Transverse colon (tissue), 4 donors: ENCODE measurements at regions not wholly inside any gene's neighbourhood (a gene's known extent, or its start where the extent isn't known, plus 50 kb on each side); places are given as distances from the start of the nearest gene placed in this dataset.
"Not testable (repeated sequence)": the region's sequence is repeated elsewhere in the genome, so short reads cannot be mapped to it uniquely, and the experiment has no call there.

ENCODE experiments used
- DNase-seq: peaks from one replicate; pipeline ENCODE4 v3.0.0-alpha.2; 2019
- H3K27ac ChIP-seq, 4 donors: fragments of 200-600 bp; sonication (generic); 2 replicates each; pipeline ENCODE4 v1.5.1; 2016 to 2018; ENCODE audit warnings: inconsistent platforms in 4 of 4
- H3K27me3 ChIP-seq: fragments of 200-600 bp; sonication (generic); 2 replicates; pipeline ENCODE4 v1.5.1; 2017; ENCODE audit warnings: inconsistent platforms
- H3K36me3 ChIP-seq, 4 donors: fragments of 200-600 bp; sonication (generic); 2 replicates each; pipeline ENCODE4 v1.5.1; 2017 to 2019; ENCODE audit warnings: inconsistent platforms in 4 of 4
- H3K4me1 ChIP-seq, 4 donors: fragments of 200-600 bp; sonication (generic); 2 replicates each; pipeline ENCODE4 v1.5.1; 2017 to 2020; ENCODE audit warnings: inconsistent platforms in 4 of 4
- H3K4me3 ChIP-seq, 4 donors: fragments of 200-600 bp; sonication (generic); 1 replicate in 1 of 4; 2 replicates in 3 of 4; pipeline versions ENCODE4 v1.5.1 to v1.6.1; 2017 to 2019; ENCODE audit warnings: inconsistent platforms in 4 of 4
- H3K9me3 ChIP-seq, 2 donors: fragments of 200-600 bp; sonication (generic); 2 replicates each; pipeline ENCODE4 v1.5.1; 2017 to 2019; ENCODE audit warnings: inconsistent platforms in 2 of 2
- EP300 ChIP-seq: sonication (generic); formaldehyde crosslinking; IDR thresholded peaks from one replicate; pipeline ENCODE4 v1.6.1; 2017; ENCODE audit warnings: antibody characterized with exemption, low read depth
- POLR2A ChIP-seq: fragments of 450-650 bp; IDR thresholded peaks from one replicate; pipeline ENCODE4 v1.6.1; 2016; ENCODE audit warnings: antibody characterized with exemption, mild to moderate bottlenecking, moderate library complexity
- POLR2AphosphoS5 ChIP-seq, 3 donors: sonication (generic); formaldehyde crosslinking; IDR thresholded peaks; one replicate each; pipeline ENCODE4 v1.6.1; 2016; ENCODE audit warnings: antibody characterized with exemption in 3 of 3
- WGBS, 2 donors: methylation state at CpG; one replicate each; pipeline ENCODE4 v1.1.5; 2018; ENCODE audit warnings: low coverage in 1 of 2; 5-methylcytosine and 5-hydroxymethylcytosine counted together
- in situ Hi-C, 4 donors: fragments of 200-750 bp; cut with MboI; loops; one replicate each; pipeline versions ENCODE4 v1.15.0 to v1.15.1; 2017; ENCODE audit warnings: low sequenced_read_pairs in 3 of 4, low pct_ligation_motif_present in 1 of 4, low pct_unique_long_range_greater_than_20kb in 1 of 4
- intact Hi-C: fragments of 100-400 bp; cut with DNase I; formaldehyde crosslinking; loops from one replicate; pipeline ENCODE4 v1.15.1; 2023; ENCODE audit warnings: low total_unique reads
- TF ChIP-seq, protein P1 (sequence below), 5 experiments: fragments of 200-600 bp in 3 of 5; fragments of 450-650 bp in 2 of 5; sonication (generic) in 3 of 5; IDR thresholded peaks; 1 replicate in 2 of 5; 2 replicates in 3 of 5; pipeline ENCODE4 v1.5.1; 2016 to 2017; ENCODE audit warnings: antibody characterized with exemption in 5 of 5, inconsistent platforms in 3 of 5, mild to moderate bottlenecking in 2 of 5, moderate library complexity in 1 of 5

DNA sequence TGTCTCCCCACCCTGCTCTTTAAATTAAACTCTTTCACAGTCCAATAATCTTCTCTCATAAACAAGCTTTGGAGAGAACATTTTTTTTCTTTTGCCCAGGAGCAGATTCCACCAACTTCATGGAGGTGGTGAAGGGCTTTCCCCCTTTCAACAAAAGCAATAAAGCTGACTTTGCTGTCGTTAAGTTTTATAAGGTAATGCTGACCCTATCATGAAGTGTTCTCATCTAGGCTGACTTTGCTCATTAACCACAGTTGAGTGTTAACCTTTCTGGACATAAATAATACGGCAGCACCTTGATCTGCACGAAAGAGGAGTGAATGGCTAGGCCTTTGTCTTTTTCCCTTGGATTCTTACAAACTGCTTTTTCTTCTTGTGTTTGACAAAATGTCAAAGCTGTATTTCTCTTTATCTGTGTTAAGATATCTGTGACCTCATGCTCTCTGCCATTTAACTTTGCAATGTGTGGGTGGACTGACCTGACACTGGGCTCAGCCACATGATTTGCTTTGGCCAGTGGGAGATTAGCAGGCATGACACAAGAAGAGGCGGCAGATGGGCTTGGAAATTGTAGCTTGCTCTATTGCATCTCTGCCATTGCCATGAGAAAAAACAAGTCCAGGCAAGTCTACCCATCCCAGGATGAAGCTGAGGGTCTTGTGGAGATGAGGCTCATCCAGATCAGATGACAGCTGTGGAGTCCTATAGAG is 470.9 kb upstream of the CCDC196 start:
- Histone ChIP-seq H3K36me3 (no peaks in the 10 kb centered on the region), H3K27ac (no peak overlapping the region), H3K27me3 (no peaks in the 10 kb centered on the region), H3K4me1 (no peaks in the 10 kb centered on the region), H3K9me3 (no peaks in the 10 kb centered on the region), H3K4me3 (no peak overlapping the region)
- in situ Hi-C loops (no loop called here), intact Hi-C loops (no loop called here)
- 20 to 50% methylated on average over 3 to 4 of the region's 4 CpGs for WGBS, 2 donors
- no peak for TF ChIP-seq POLR2A
- TF ChIP-seq, protein P1, sequence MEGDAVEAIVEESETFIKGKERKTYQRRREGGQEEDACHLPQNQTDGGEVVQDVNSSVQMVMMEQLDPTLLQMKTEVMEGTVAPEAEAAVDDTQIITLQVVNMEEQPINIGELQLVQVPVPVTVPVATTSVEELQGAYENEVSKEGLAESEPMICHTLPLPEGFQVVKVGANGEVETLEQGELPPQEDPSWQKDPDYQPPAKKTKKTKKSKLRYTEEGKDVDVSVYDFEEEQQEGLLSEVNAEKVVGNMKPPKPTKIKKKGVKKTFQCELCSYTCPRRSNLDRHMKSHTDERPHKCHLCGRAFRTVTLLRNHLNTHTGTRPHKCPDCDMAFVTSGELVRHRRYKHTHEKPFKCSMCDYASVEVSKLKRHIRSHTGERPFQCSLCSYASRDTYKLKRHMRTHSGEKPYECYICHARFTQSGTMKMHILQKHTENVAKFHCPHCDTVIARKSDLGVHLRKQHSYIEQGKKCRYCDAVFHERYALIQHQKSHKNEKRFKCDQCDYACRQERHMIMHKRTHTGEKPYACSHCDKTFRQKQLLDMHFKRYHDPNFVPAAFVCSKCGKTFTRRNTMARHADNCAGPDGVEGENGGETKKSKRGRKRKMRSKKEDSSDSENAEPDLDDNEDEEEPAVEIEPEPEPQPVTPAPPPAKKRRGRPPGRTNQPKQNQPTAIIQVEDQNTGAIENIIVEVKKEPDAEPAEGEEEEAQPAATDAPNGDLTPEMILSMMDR (IDR thresholded peaks at IDR 0.05), result no peak
- TF ChIP-seq EP300, result no peak
- TF ChIP-seq POLR2AphosphoS5 (IDR thresholded peaks at IDR 0.05), result no peak
- no peak for DNase-seq

DNA sequence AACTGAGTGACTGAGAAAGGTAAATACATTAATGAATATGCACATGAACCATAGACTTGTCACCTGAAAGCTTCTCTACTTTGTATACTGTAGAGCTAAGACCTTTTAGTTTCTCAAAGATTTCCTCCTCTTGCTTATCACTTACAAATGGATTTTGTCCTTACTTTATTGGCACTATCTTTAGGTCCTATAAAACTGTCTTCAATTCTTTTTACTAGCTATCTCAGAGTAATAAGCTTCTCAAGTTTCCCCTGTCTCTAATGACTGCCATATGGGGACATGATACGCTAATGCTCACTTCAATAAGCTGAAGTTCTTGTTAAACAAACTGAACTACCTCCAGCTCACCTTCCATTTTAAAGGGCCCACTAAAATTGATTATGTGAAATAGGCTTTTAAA is 468.2 kb upstream of the CCDC196 start:
- Histone ChIP-seq H3K9me3 (no peaks in the 10 kb centered on the region), H3K4me1 (no peaks in the 10 kb centered on the region), H3K27me3 (no peaks in the 10 kb centered on the region), H3K4me3 (no peak overlapping the region), H3K27ac (no peak overlapping the region), H3K36me3 (no peaks in the 10 kb centered on the region)
- 66 to 82% methylated on average over 1 of the region's 1 CpG for WGBS, 2 donors
- DNase-seq, result no peak
- in situ Hi-C loops (no loop called here), intact Hi-C loops (no loop called here)
- TF ChIP-seq EP300, result no peak
- no peak for TF ChIP-seq POLR2A
- TF ChIP-seq, protein P1 (IDR thresholded peaks at IDR 0.05), result no peak
- no peak for TF ChIP-seq POLR2AphosphoS5 (IDR thresholded peaks at IDR 0.05)

GRCh38 chr14:66022526-66022925 is 463.6 kb upstream of the CCDC196 start:
- H3K27ac ChIP-seq, result no peak overlapping the region
- intact Hi-C loops (no loop called here), in situ Hi-C loops (no loop called here)
- DNase-seq, result no peak
- no peaks in the 10 kb centered on the region for H3K9me3 ChIP-seq
- H3K27me3 ChIP-seq, result no peaks in the 10 kb centered on the region
- 86 to 90% methylated on average over 2 to 8 of the region's 8 CpGs for whole genome bisulfite sequencing, 2 donors
- H3K36me3 ChIP-seq, result no peaks in the 10 kb centered on the region
- TF ChIP-seq, protein P1 (IDR thresholded peaks at IDR 0.05), result no peak
- TF ChIP-seq POLR2A (no peak), EP300 (no peak)
- no peak overlapping the region for H3K4me3 ChIP-seq
- H3K4me1 ChIP-seq, result no peaks in the 10 kb centered on the region

DNA sequence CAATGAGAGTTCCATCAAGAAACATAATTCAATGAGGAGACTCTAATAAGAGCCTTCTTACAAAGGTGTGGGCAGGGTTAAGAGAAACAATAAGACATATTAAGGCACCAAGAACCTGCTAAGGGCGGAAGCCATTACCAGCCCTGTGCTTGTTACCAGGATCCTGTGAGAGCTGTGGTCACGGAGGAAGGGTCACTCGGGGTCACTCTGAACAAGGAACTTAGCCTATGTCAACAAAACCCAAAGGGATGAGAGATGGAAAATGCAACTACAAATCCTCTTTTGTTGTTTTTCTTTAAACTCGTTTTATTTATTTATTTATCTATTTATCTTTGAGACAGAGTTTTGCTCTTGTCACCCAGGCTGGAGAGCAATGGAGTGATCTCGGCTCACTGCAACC is 460.4 kb upstream of the CCDC196 start:
- no peaks in the 10 kb centered on the region for H3K36me3 ChIP-seq
- no peaks in the 10 kb centered on the region for H3K4me1 ChIP-seq
- DNase-seq, result no peak
- no peak for TF ChIP-seq EP300
- no peak for TF ChIP-seq POLR2A
- TF ChIP-seq, protein P1 (IDR thresholded peaks at IDR 0.05), result no peak
- no peak for TF ChIP-seq POLR2AphosphoS5 (IDR thresholded peaks at IDR 0.05)
- H3K27ac ChIP-seq, result no peak overlapping the region
- whole genome bisulfite sequencing, 2 donors, result 66 to 69% methylated on average over 5 of the region's 5 CpGs
- no peak overlapping the region for H3K4me3 ChIP-seq
- in situ Hi-C loops (no loop called here), intact Hi-C loops (no loop called here)
- no peaks in the 10 kb centered on the region for H3K27me3 ChIP-seq
- peaks cover 0 to 4% of the 10 kb centered on the region in 2 donors for H3K9me3 ChIP-seq

DNA sequence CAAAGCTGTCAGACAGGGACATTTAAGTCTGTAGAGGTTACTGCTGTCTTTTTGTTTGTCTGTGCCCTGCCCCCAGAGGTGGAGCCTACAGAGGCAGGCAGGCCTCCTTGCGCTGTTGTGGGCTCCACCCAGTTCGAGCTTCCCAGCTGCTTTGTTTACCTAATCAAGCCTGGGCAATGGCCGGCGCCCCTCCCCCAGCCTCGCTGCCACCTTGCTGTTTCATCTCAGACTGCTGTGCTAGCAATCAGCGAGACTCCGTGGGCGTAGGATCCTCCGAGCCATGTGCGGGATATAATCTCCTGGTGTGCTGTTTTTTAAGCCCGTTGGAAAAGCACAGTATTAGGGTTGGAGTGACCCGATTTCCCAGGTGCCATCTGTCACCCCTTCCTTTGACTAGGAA is 454.2 kb upstream of the CCDC196 start:
- in situ Hi-C loops, H3K27ac ChIP-seq, intact Hi-C loops, H3K4me3 ChIP-seq, H3K36me3 ChIP-seq, H3K9me3 ChIP-seq, H3K4me1 ChIP-seq, DNase-seq, H3K27me3 ChIP-seq: not testable (repeated sequence)
- WGBS, 2 donors, result 94% methylated on average over 12 of the region's 12 CpGs; no CpG with 5 or more reads in 1 of the 2 donors
